Psoas muscle (tissue), 7 donors: ENCODE measurements at regions not wholly inside any gene's neighbourhood (a gene's known extent, or its start where the extent isn't known, plus 50 kb on each side); places are given as distances from the start of the nearest gene placed in this dataset.

Experiments
- ATAC-seq, 4 donors: fragments of 200-7000 bp; cut with Tn5 transposase; one replicate each; pipeline ENCODE4 v1.9.1; 2020; ENCODE audit warnings: moderate library complexity in 3 of 4, mild to moderate bottlenecking in 2 of 4
- DNase-seq, 2 donors: peaks; one replicate each; pipeline ENCODE4 v3.0.0-alpha.2; 2020
- H3K27ac ChIP-seq: fragments of 200-600 bp; one replicate; pipeline ENCODE4 v1.8.0; 2022
- H3K27me3 ChIP-seq, 3 donors: fragments of 200-600 bp in 1 of 3; one replicate each; pipeline versions ENCODE4 v1.6.1 to v1.8.0; 2013 to 2022; ENCODE audit warnings: low read length in 2 of 3, mild to moderate bottlenecking in 2 of 3, moderate library complexity in 1 of 3; ENCODE audit not compliant: insufficient read depth in 3 of 3
- H3K36me3 ChIP-seq, 2 donors: fragments of 200-600 bp in 1 of 2; one replicate each; pipeline versions ENCODE4 v1.6.1 to v1.8.0; 2013 to 2022; ENCODE audit warnings: low read depth in 1 of 2, mild to moderate bottlenecking in 1 of 2, moderate library complexity in 1 of 2; ENCODE audit not compliant: insufficient read depth in 1 of 2
- H3K4me1 ChIP-seq: fragments of 200-600 bp; one replicate; pipeline ENCODE4 v1.8.0; 2022
- H3K4me3 ChIP-seq: fragments of 200-600 bp; one replicate; pipeline ENCODE4 v1.8.0; 2022; ENCODE audit warnings: mild to moderate bottlenecking
- H3K9me3 ChIP-seq: fragments of 200-600 bp; one replicate; pipeline ENCODE4 v1.8.0; 2022
- WGBS, 3 donors: extraction: QIAGEN DNeasy Blood & Tissue Kit; methylation state at CpG; one replicate each; pipeline versions ENCODE4 v1.1.6 to v1.1.7; 2013; 5-methylcytosine and 5-hydroxymethylcytosine counted together
- intact Hi-C, 2 donors: fragments of 100-400 bp; cut with DNase I; formaldehyde crosslinking; loops; one replicate each; pipeline versions ENCODE4 v1.11.0 to v1.14.2; 2022
- TF ChIP-seq, protein P1 (sequence below): fragments of 200-600 bp; IDR thresholded peaks from one replicate; pipeline ENCODE4 v1.8.0; 2022; ENCODE audit warnings: antibody characterized with exemption
- donor health status: healthy with polysubstance abuse.
- donor health status: DM: no; HTN: no; CAD: no; lungs with moderate emphysema.
- donor health status: Bipolar disorder and iron deficiency.
- donor health status: healthy.
- donor health status: DM: yes; HTN: yes; CAD: no.
- donor health status: DM: no; HTN: no; CAD: no.
- donor health status: DM: yes; HTN: yes; CAD: no.

DNA sequence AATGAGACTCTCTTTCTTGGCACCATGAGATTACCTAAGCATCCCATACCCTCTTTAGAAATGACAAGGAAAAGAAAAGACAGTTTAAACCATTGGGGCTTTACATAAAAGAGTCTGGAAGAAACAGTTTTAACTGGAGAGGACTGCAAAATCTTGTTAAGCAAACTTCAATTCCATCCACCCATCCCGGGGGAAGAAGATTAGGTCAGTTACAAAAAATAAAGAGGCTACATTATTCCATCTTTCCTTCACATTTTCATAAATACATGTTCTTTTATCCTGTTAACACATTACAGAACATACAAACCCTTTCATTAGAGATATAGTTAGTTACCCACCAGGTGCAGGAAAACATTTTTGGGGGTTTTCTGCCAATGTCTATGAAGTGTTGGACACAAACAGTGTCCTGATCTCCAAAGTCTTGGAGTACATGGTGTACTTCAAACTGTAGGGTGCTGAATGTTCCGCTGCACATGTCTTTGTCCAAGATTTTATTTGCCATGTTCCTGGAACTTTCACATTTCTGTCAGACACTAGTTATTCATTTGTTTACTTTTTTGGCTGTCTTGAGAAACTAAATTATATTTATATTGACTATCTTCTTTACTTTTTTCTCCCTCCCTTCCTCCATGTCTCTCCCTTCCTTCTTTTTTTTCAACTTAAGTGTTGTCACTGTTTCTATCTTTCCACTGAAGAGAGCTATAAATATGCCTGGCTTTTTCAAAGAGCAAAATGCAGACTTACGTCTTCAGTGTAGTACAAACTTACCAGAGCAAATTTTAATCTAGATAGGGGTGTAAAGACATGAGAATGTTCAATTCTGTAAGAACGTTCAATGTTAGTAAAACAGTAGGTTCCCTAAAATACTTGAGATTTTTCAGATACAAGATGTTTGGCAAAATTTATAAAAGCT, 410.9 kb upstream of the PRR16 start:
- H3K27me3 ChIP-seq = no peaks in the 10 kb centered on the region
- ATAC-seq (peak in 1 of 4 donors; percentile 63), DNase-seq (no peak)
- no peaks in the 10 kb centered on the region for H3K9me3 ChIP-seq
- H3K4me3 ChIP-seq = no peak overlapping the region
- H3K27ac ChIP-seq = no peak overlapping the region
- H3K36me3 ChIP-seq = no peaks in the 10 kb centered on the region
- intact Hi-C loops = loop anchor here (10.0 kb wide), 1 partner anchor 412 kb away; the partner anchor contains the start of gene PRR16 (in 2 of the 2)
- H3K4me1 ChIP-seq = no peaks in the 10 kb centered on the region
- 29 to 56% (median 54%) methylated on average over 4 of the region's 4 CpGs for WGBS, 3 donors
- TF ChIP-seq, protein P1, sequence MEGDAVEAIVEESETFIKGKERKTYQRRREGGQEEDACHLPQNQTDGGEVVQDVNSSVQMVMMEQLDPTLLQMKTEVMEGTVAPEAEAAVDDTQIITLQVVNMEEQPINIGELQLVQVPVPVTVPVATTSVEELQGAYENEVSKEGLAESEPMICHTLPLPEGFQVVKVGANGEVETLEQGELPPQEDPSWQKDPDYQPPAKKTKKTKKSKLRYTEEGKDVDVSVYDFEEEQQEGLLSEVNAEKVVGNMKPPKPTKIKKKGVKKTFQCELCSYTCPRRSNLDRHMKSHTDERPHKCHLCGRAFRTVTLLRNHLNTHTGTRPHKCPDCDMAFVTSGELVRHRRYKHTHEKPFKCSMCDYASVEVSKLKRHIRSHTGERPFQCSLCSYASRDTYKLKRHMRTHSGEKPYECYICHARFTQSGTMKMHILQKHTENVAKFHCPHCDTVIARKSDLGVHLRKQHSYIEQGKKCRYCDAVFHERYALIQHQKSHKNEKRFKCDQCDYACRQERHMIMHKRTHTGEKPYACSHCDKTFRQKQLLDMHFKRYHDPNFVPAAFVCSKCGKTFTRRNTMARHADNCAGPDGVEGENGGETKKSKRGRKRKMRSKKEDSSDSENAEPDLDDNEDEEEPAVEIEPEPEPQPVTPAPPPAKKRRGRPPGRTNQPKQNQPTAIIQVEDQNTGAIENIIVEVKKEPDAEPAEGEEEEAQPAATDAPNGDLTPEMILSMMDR = no peak

DNA sequence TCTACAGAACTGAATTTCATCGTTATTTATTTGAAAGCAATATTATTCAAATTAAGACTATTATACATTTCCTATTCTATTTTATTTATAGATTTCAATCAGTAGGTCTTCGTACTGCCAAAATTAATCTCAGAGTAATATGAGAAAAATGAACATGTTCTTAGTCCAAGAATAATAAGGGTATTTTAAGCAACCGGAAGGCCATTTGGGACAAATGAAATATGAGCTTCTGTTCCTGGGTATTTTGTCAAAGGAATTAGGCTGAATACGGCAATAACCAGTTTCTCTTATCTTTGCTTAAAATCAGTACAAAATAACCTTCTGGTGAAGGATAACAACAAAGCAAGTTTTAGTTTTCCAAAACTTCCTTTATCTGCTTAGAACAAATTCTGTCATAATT, 410.3 kb upstream of the PRR16 start:
- peak in 1 of 4 donors; percentile 47 for ATAC-seq
- Histone ChIP-seq H3K27me3 (no peaks in the 10 kb centered on the region), H3K36me3 (no peaks in the 10 kb centered on the region), H3K4me3 (no peak overlapping the region), H3K9me3 (no peaks in the 10 kb centered on the region), H3K27ac (no peak overlapping the region), H3K4me1 (no peaks in the 10 kb centered on the region)
- DNase-seq = no peak
- WGBS, 3 donors = 18 to 45% (median 34%) methylated on average over 4 of the region's 4 CpGs
- TF ChIP-seq, protein P1 = no peak
- intact Hi-C loops = loop anchor here (10.0 kb wide), 1 partner anchor 411 kb away; the partner anchor contains the start of gene PRR16 (in 2 of the 2)

DNA sequence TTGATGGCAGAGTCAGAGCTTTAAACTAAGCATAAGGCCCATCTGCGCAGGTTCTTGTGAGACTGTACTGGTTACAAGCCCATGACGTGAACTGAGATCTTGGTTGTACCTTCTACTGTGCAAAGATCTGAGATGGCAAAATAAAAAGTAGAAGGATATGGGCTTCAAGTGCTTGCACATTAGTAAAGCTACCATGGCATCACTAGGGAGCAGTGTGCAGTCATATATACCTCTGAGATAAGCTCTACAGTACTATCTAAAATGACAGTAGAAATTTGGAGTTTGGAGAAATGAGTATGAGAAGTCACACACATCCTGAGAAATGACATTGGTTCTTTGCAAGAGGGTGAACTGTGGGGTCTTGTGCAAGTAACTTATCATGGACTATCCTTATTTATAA, 408.2 kb upstream of the PRR16 start:
- DNase-seq = no peak
- TF ChIP-seq, protein P1 = peak; percentile 6
- no peak overlapping the region for H3K27ac ChIP-seq

DNA sequence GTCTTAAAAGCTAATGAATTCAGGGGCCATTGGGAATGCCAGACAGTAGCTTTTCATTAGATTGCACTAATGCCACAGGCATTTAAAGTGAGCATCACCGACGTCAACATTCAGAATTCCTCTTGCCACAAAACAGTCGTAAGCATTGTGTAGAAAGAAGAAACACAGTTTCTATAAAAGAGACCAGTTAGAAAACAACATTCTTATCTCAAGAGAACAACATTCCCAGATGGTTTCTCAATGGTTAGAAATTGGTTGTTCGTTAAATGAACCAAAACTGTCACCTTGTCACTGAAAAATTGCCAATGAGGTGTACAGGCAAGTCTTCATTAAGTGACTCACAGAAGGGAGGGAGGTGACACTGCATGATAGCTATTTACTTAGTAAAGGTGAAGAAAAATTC, 401.6 kb upstream of the PRR16 start:
- no peak overlapping the region for H3K27ac ChIP-seq
- H3K9me3 ChIP-seq = no peaks in the 10 kb centered on the region
- TF ChIP-seq, protein P1 = no peak
- no peak for ATAC-seq
- no peak overlapping the region for H3K4me3 ChIP-seq
- WGBS, 3 donors = 66 to 82% (median 82%) methylated on average over 4 of the region's 4 CpGs
- intact Hi-C loops = no loop called here
- no peaks in the 10 kb centered on the region for H3K36me3 ChIP-seq
- no peak for DNase-seq
- no peaks in the 10 kb centered on the region for H3K27me3 ChIP-seq
- H3K4me1 ChIP-seq = no peaks in the 10 kb centered on the region

More for the DNA sequence above, 408.2 kb upstream of the PRR16 start:
- Histone ChIP-seq H3K36me3 (no peaks in the 10 kb centered on the region), H3K9me3 (no peaks in the 10 kb centered on the region), H3K27me3 (no peaks in the 10 kb centered on the region), H3K4me3 (no peak overlapping the region), H3K4me1 (no peaks in the 10 kb centered on the region)
- 80 to 93% (median 88%) methylated on average over 2 of the region's 2 CpGs for WGBS, 3 donors
- peak in 3 of 4 donors; percentile 59 to 79 (median 66) for ATAC-seq
- intact Hi-C loops = loop anchor here (10.0 kb wide), 1 partner anchor 409 kb away; the partner anchor contains the start of gene PRR16 (in 2 of the 2)
